Neuron (in vitro differentiated cells): ENCODE measurements at regions not wholly inside any gene's neighbourhood (a gene's known extent, or its start where the extent isn't known, plus 50 kb on each side); places are given as distances from the start of the nearest gene placed in this dataset.
"Not testable (repeated sequence)": the region's sequence is repeated elsewhere in the genome, so short reads cannot be mapped to it uniquely, and the experiment has no call there.

ENCODE experiments used
- H2AFZ ChIP-seq: one replicate; pipeline ENCODE4 v1.6.1; 2013; ENCODE audit warnings: low read depth, mild to moderate bottlenecking, inconsistent platforms, low read length, moderate library complexity
- H3K27me3 ChIP-seq: one replicate; pipeline ENCODE4 v1.6.1; 2013; ENCODE audit warnings: low read length; ENCODE audit not compliant: insufficient read depth
- H3K36me3 ChIP-seq: one replicate; pipeline ENCODE4 v1.6.1; 2013; ENCODE audit warnings: low read length; ENCODE audit not compliant: insufficient read depth
- H3K4me1 ChIP-seq: one replicate; pipeline ENCODE4 v1.6.1; 2013; ENCODE audit warnings: low read length; ENCODE audit not compliant: insufficient read depth
- H3K4me3 ChIP-seq: 2 replicates; pipeline ENCODE4 v1.5.1; 2013; ENCODE audit warnings: mild to moderate bottlenecking, low read length, moderate library complexity
- H3K9me3 ChIP-seq: one replicate; pipeline ENCODE4 v1.6.1; 2013; ENCODE audit warnings: low read length

- no peaks in the 10 kb centered on the region for H3K36me3 ChIP-seq
- H3K4me1 ChIP-seq = peaks cover 4% of the 10 kb centered on the region
- H3K9me3 ChIP-seq = no peaks in the 10 kb centered on the region
- no peak overlapping the region for H2AFZ ChIP-seq
- no peaks in the 10 kb centered on the region for H3K27me3 ChIP-seq
- no peak overlapping the region for H3K4me3 ChIP-seq
These were observed 596.0 kb upstream of the B3GAT1 start for GRCh38 chr11:135008001-135008405.

DNA sequence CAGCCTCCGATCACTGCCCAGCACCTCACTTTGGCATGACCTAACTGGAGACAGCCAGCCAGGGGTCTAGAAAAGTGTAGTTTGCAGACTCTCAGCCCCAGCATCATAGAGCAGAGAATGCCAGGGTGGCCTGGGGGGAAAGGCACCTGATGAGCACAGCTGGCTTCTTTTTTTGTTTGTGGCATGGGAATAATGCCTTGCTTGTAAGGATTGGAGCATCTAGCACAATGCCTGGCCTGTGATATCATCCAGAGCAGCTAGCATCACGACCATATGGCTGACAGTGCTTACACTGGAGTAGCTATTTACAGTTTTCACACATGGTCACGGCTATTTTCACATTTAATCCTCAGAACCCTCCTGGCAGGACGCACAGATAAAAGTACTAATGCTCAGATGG is 594.8 kb upstream of the B3GAT1 start:
- Histone ChIP-seq H3K4me1 (peaks cover 4% of the 10 kb centered on the region), H3K9me3 (no peaks in the 10 kb centered on the region), H2AFZ (no peak overlapping the region), H3K27me3 (no peaks in the 10 kb centered on the region), H3K36me3 (no peaks in the 10 kb centered on the region), H3K4me3 (no peak overlapping the region)

DNA sequence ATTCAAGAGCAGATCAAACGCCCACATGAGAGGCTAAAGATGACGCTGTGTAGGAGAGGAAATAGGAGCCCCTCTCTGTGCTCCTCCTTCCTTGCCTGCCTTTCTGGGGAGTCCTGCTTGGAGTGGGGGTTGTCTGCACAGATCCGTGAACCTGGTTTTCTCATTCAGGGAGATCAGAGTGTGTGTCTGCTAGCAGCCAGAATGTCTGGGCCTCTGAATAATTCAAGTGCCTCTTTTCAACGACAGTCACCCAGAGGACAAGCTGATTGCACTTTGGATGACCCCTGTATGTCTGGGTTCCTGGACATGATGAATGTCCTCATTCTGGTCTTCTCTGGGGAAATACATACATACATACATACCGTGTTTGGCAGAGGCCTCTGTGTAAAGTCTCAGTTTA is 592.5 kb upstream of the B3GAT1 start:
- H2AFZ ChIP-seq = no peak overlapping the region
- H3K9me3 ChIP-seq = no peaks in the 10 kb centered on the region
- H3K4me3 ChIP-seq = no peak overlapping the region
- no peaks in the 10 kb centered on the region for H3K27me3 ChIP-seq
- no peaks in the 10 kb centered on the region for H3K36me3 ChIP-seq
- peaks cover 4% of the 10 kb centered on the region for H3K4me1 ChIP-seq

- H2AFZ ChIP-seq = no peak overlapping the region
- no peaks in the 10 kb centered on the region for H3K36me3 ChIP-seq
- H3K27me3 ChIP-seq = no peaks in the 10 kb centered on the region
- H3K4me1 ChIP-seq = no peaks in the 10 kb centered on the region
- H3K4me3 ChIP-seq = no peak overlapping the region
- H3K9me3 ChIP-seq = no peaks in the 10 kb centered on the region
These were observed 590.2 kb upstream of the B3GAT1 start for GRCh38 chr11:135002236-135002635.

- H3K36me3 ChIP-seq = no peaks in the 10 kb centered on the region
- no peaks in the 10 kb centered on the region for H3K27me3 ChIP-seq
- H2AFZ ChIP-seq = no peak overlapping the region
- H3K4me3 ChIP-seq = no peak overlapping the region
- H3K4me1 ChIP-seq = no peaks in the 10 kb centered on the region
- no peaks in the 10 kb centered on the region for H3K9me3 ChIP-seq
These were observed 589.5 kb upstream of the B3GAT1 start for GRCh38 chr11:135001581-135001980.

DNA sequence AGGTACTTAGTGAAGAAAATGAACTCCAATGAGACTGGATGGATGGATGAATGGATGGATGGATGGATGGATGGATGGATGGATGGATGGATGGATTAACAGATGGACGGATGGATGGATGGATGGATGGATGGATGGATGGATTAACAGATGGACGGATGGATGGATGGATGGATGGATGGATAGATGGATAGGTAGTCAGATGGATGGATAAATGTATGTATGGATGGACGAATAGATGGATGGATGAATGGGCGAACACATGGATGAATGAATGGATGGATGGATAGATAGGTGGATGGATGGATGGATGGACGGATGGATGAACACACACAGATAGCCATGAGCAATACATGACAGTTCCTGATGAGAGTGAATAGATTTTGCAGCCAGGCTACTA is 589.0 kb upstream of the B3GAT1 start:
- H2AFZ ChIP-seq, H3K27me3 ChIP-seq, H3K36me3 ChIP-seq, H3K4me1 ChIP-seq, H3K9me3 ChIP-seq, H3K4me3 ChIP-seq: not testable (repeated sequence)

DNA sequence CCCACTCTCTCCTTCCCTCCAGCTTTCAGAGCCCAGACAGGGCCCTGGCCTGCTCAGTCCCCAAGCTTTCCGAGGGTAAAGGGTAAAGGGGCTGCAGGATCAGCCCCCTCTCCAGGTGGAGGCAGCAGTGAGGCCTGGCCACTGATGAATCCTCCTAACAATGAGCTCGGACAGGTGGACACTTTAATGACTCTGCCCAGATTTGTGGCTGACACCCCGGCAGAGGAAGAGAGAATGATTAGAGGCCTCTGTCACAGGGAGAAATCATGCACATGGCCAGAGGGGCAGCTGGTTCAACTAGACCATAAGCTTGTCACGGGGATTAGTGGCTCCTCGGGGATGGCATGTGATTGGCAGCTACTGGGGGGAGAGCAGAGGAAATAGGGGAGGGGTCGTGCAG is 587.5 kb upstream of the B3GAT1 start:
- Histone ChIP-seq H3K9me3 (no peaks in the 10 kb centered on the region), H3K36me3 (no peaks in the 10 kb centered on the region), H3K4me3 (no peak overlapping the region), H3K27me3 (no peaks in the 10 kb centered on the region), H2AFZ (no peak overlapping the region), H3K4me1 (peaks cover 4% of the 10 kb centered on the region)

DNA sequence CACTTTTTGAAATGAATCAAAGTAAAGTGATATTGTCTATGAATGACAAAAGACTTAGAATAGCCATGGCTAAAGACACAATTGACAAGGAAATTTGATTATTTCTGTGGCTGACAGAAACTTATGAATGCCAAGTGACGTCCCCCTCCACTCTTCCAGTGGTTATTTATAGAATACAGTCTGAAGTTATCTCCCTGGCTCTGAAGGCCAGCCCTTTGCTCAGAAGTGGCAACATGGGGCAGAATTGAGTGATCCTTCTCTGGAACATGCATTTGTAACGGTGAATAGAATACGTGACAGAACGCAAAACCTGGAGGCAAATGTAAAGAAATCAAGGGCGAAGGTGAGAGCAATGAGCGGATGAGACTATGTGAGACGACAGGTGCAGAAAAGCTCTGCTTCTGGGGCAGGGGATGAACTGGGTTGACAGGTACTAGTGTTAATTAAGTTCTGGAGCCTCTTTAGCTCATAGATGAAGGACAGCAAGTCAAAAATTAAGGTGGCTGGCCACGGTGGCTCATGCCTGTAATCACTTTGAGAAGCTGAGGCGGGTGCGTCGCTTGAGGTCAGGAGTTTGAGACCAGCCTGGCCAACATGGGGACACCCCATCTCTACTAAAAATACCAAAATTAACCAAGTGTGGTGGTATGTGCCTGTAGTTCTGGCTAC is 585.7 kb upstream of the B3GAT1 start:
- Histone ChIP-seq H3K27me3 (no peaks in the 10 kb centered on the region), H3K4me1 (peaks cover 6% of the 10 kb centered on the region), H3K9me3 (no peaks in the 10 kb centered on the region), H2AFZ (no peak overlapping the region), H3K36me3 (no peaks in the 10 kb centered on the region), H3K4me3 (no peak overlapping the region)

DNA sequence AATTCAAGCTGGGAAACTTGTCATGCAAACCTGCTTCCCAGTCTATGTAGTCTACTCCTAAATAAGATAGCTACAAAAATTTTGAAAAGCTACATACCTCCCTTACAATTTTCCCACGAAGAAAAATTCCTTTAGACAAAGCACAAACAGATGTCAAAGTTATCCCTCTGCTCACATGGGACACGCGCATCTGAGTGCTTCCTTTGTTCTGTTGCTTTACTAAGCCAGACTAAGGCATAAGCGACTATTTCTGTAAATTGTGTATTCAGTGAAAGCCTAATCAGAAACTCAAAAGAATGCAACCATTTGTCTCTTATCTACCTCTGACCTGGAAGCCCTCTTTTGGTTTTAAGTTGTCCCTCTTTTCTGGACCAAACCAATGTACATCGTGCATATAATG is 583.7 kb upstream of the B3GAT1 start:
- H3K4me3 ChIP-seq = no peak overlapping the region
- H3K27me3 ChIP-seq = no peaks in the 10 kb centered on the region
- peaks cover 6% of the 10 kb centered on the region for H3K4me1 ChIP-seq
- H2AFZ ChIP-seq = no peak overlapping the region
- H3K9me3 ChIP-seq = no peaks in the 10 kb centered on the region
- no peaks in the 10 kb centered on the region for H3K36me3 ChIP-seq

- peaks cover 6% of the 10 kb centered on the region for H3K4me1 ChIP-seq
- no peaks in the 10 kb centered on the region for H3K36me3 ChIP-seq
- H3K4me3 ChIP-seq = no peak overlapping the region
- H2AFZ ChIP-seq = no peak overlapping the region
- H3K9me3 ChIP-seq = no peaks in the 10 kb centered on the region
- no peaks in the 10 kb centered on the region for H3K27me3 ChIP-seq
These were observed 582.4 kb upstream of the B3GAT1 start for GRCh38 chr11:134994431-134994830.

DNA sequence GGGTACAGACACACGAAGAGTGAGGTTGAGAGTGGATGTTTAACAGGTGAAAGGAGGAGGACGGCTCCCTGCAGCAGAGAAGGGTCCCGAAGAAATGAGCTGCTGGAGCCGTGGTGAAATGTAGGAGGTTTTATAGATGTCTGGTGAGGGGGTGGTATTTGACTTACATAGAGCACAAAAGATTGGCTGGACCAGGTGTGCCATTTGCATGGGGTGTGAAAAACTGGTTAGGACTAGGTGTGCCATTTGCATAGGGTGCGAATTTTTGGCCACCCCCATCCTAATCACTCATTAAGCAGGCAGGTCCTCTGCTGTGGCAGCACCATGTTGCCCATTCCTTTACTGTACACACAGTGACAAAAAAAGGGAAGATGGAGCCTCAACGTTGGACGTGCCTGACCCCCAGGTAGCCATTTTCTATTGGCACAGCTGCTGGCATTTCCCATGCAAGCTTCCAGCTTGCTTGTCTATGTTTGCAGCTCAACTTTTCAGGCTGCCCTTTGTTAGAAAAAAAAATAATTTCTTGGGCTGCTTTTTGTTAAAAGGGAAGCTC is 581.7 kb upstream of the B3GAT1 start:
- no peaks in the 10 kb centered on the region for H3K9me3 ChIP-seq
- H3K4me3 ChIP-seq = no peak overlapping the region
- no peaks in the 10 kb centered on the region for H3K27me3 ChIP-seq
- no peaks in the 10 kb centered on the region for H3K36me3 ChIP-seq
- no peak overlapping the region for H2AFZ ChIP-seq
- peaks cover 6% of the 10 kb centered on the region for H3K4me1 ChIP-seq

DNA sequence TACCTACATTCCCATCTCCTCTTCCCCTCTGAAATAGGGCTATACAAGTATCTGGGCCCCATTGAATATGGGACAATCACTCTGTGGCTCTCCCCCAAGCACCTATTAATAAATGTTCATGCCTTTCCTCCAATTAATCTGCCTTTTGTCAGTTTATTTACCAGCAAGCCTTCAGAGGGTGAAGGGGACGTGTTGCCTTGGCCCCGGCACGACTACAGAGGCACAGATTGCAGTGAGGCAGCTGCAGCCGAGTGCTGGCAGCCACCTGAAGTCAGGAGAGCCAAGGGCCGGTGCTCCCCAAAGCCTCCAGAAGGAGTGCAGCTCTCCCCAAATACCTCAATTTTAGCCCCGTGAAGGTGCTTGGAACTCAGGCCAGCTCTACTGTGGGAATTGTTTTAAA is 580.9 kb upstream of the B3GAT1 start:
- H2AFZ ChIP-seq = no peak overlapping the region
- no peaks in the 10 kb centered on the region for H3K9me3 ChIP-seq
- no peaks in the 10 kb centered on the region for H3K27me3 ChIP-seq
- H3K4me1 ChIP-seq = peaks cover 6% of the 10 kb centered on the region
- no peak overlapping the region for H3K4me3 ChIP-seq
- H3K36me3 ChIP-seq = no peaks in the 10 kb centered on the region

DNA sequence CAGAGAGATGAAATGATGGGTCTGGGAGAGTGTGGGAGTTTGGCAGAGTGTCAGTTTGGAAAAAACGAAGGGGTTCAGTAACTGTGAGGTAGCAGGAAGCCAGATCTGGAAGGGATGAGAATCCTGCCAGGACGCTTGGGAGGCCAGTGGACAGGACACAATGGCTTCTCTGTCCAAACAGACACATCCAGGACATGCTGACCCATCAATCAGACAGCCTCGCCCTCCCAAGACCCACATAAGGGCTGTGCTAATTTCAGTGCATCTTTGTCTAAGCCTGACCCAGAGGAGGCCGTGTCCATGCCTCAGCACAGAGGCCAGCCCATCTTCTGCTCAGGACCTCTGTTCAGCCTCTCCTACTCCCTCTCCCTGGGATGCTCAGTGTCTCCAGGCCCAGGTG is 576.5 kb upstream of the B3GAT1 start:
- Histone ChIP-seq H2AFZ (no peak overlapping the region), H3K27me3 (peaks cover 3% of the 10 kb centered on the region), H3K9me3 (no peaks in the 10 kb centered on the region), H3K4me1 (no peaks in the 10 kb centered on the region), H3K4me3 (no peak overlapping the region), H3K36me3 (no peaks in the 10 kb centered on the region)

GRCh38 chr11:134987822-134988221 is 575.8 kb upstream of the B3GAT1 start:
- Histone ChIP-seq H3K4me3 (no peak overlapping the region), H3K36me3 (no peaks in the 10 kb centered on the region), H3K9me3 (no peaks in the 10 kb centered on the region), H3K4me1 (no peaks in the 10 kb centered on the region), H3K27me3 (peaks cover 3% of the 10 kb centered on the region), H2AFZ (no peak overlapping the region)
